ENCODE measurements at regions not wholly inside any gene's neighbourhood (a gene's known extent, or its start where the extent isn't known, plus 50 kb on each side); places are given as distances from the start of the nearest gene placed in this dataset.

- H2AFZ ChIP-seq: no peak overlapping the region
- BruUV-seq (replicated peaks): no TSS peak
- H3K9me3 ChIP-seq (ENCODE audit: insufficient read depth, low read depth): no peaks in the 10 kb centered on the region
- H3K4me1 ChIP-seq (replicated peaks; ENCODE audit: insufficient read depth): no peaks in the 10 kb centered on the region
- TF ChIP-seq EZH2 (IDR thresholded peaks at IDR 0.05; ENCODE audit: low read depth): no peak
- TF ChIP-seq, protein P1, sequence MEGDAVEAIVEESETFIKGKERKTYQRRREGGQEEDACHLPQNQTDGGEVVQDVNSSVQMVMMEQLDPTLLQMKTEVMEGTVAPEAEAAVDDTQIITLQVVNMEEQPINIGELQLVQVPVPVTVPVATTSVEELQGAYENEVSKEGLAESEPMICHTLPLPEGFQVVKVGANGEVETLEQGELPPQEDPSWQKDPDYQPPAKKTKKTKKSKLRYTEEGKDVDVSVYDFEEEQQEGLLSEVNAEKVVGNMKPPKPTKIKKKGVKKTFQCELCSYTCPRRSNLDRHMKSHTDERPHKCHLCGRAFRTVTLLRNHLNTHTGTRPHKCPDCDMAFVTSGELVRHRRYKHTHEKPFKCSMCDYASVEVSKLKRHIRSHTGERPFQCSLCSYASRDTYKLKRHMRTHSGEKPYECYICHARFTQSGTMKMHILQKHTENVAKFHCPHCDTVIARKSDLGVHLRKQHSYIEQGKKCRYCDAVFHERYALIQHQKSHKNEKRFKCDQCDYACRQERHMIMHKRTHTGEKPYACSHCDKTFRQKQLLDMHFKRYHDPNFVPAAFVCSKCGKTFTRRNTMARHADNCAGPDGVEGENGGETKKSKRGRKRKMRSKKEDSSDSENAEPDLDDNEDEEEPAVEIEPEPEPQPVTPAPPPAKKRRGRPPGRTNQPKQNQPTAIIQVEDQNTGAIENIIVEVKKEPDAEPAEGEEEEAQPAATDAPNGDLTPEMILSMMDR (conservative IDR thresholded peaks at IDR 0.05): no peak
- no peak overlapping the region for H3K27ac ChIP-seq
- H3K27me3 ChIP-seq (ENCODE audit: insufficient read depth, low read depth): no peaks in the 10 kb centered on the region
- CTCF ChIA-PET: no interaction called here
- no peak overlapping the region for H3K4me2 ChIP-seq
- no peak overlapping the region for H3K4me3 ChIP-seq
- no peaks in the 10 kb centered on the region for H4K20me1 ChIP-seq (ENCODE audit: insufficient read depth)
- no peaks in the 10 kb centered on the region for H3K36me3 ChIP-seq (ENCODE audit: low read depth)
- intact Hi-C loops (cut with micrococcal nuclease; ENCODE audit: unreplicated experiment): loop anchor here (1.0 kb wide), 1 partner anchor 21 kb away; no protein-coding TSS in a partner anchor
- no peaks in the 10 kb centered on the region for H3K79me2 ChIP-seq (ENCODE audit: low read depth)
- DNase-seq: no peak
- H3F3A ChIP-seq (ENCODE audit: insufficient read depth, low read depth): no peaks in the 10 kb centered on the region
- POLR2A ChIA-PET (ENCODE audit: unreplicated experiment): no interaction called here
- no peaks in the 10 kb centered on the region for H3K9me2 ChIP-seq (ENCODE audit: insufficient read depth)
Measured at GRCh38 chr13:83995930-83996329, 113.7 kb upstream of the SLITRK1 start.

GRCh38 chr13:83992566-83993358 is 110.5 kb upstream of the SLITRK1 start:
- no peak overlapping the region for H2AFZ ChIP-seq
- H3K4me1 ChIP-seq (replicated peaks; ENCODE audit: insufficient read depth): no peaks in the 10 kb centered on the region
- intact Hi-C loops (cut with micrococcal nuclease; ENCODE audit: unreplicated experiment): no loop called here
- H4K20me1 ChIP-seq (ENCODE audit: insufficient read depth): no peaks in the 10 kb centered on the region
- H3K79me2 ChIP-seq (ENCODE audit: low read depth): no peaks in the 10 kb centered on the region
- H3K27ac ChIP-seq: no peak overlapping the region
- no peak for TF ChIP-seq EZH2 (IDR thresholded peaks at IDR 0.05; ENCODE audit: low read depth)
- TF ChIP-seq, protein P1 (conservative IDR thresholded peaks at IDR 0.05): no peak
- H3F3A ChIP-seq (ENCODE audit: insufficient read depth, low read depth): no peaks in the 10 kb centered on the region
- no TSS peak for BruUV-seq (replicated peaks)
- no peak overlapping the region for H3K4me3 ChIP-seq
- H3K9me3 ChIP-seq (ENCODE audit: insufficient read depth, low read depth): no peaks in the 10 kb centered on the region
- no peaks in the 10 kb centered on the region for H3K27me3 ChIP-seq (ENCODE audit: insufficient read depth, low read depth)
- H3K9me2 ChIP-seq (ENCODE audit: insufficient read depth): no peaks in the 10 kb centered on the region
- DNase-seq: no peak
- no peaks in the 10 kb centered on the region for H3K36me3 ChIP-seq (ENCODE audit: low read depth)
- CTCF ChIA-PET: no interaction called here
- POLR2A ChIA-PET (ENCODE audit: unreplicated experiment): no interaction called here
- no peak overlapping the region for H3K4me2 ChIP-seq

- Histone ChIP-seq H3K36me3 (ENCODE audit: low read depth) (no peaks in the 10 kb centered on the region), H3K4me1 (replicated peaks; ENCODE audit: insufficient read depth) (no peaks in the 10 kb centered on the region), H3K27ac (no peak overlapping the region), H3K4me3 (no peak overlapping the region), H2AFZ (no peak overlapping the region), H3K9me2 (ENCODE audit: insufficient read depth) (no peaks in the 10 kb centered on the region), H4K20me1 (ENCODE audit: insufficient read depth) (no peaks in the 10 kb centered on the region), H3F3A (ENCODE audit: insufficient read depth, low read depth) (no peaks in the 10 kb centered on the region), H3K4me2 (no peak overlapping the region), H3K27me3 (ENCODE audit: insufficient read depth, low read depth) (no peaks in the 10 kb centered on the region), H3K79me2 (ENCODE audit: low read depth) (no peaks in the 10 kb centered on the region), H3K9me3 (ENCODE audit: insufficient read depth, low read depth) (no peaks in the 10 kb centered on the region)
- intact Hi-C loops (cut with micrococcal nuclease; ENCODE audit: unreplicated experiment): no loop called here
- CTCF ChIA-PET: no interaction called here
- no TSS peak for BruUV-seq (replicated peaks)
- TF ChIP-seq, protein P1 (conservative IDR thresholded peaks at IDR 0.05): no peak
- no peak for TF ChIP-seq EZH2 (IDR thresholded peaks at IDR 0.05; ENCODE audit: low read depth)
- no peak for DNase-seq
- POLR2A ChIA-PET (ENCODE audit: unreplicated experiment): no interaction called here
Measured at GRCh38 chr13:83987394-83987793, 105.1 kb upstream of the SLITRK1 start.

Data from PC-9 (cell line).